HEK293T (cell line): ENCODE measurements at regions not wholly inside any gene's neighbourhood (a gene's known extent, or its start where the extent isn't known, plus 50 kb on each side); places are given as distances from the start of the nearest gene placed in this dataset.

Source experiments
- FOXA1 ChIP-seq: fragments of 450-650 bp; IDR thresholded peaks from 2 replicates; pipeline ENCODE4 v1.6.1; 2016; ENCODE audit warnings: mild to moderate bottlenecking
- SP1 ChIP-seq: fragments of 450-650 bp; IDR thresholded peaks from 2 replicates; pipeline ENCODE4 v1.6.1; 2017
- TARDBP ChIP-seq: fragments of 450-650 bp; IDR thresholded peaks from 2 replicates; pipeline ENCODE4 v1.6.1; 2016
- TF ChIP-seq, protein P1 (sequence below): fragments of 450-650 bp; IDR thresholded peaks from 2 replicates; pipeline ENCODE4 v1.6.1; 2016

DNA sequence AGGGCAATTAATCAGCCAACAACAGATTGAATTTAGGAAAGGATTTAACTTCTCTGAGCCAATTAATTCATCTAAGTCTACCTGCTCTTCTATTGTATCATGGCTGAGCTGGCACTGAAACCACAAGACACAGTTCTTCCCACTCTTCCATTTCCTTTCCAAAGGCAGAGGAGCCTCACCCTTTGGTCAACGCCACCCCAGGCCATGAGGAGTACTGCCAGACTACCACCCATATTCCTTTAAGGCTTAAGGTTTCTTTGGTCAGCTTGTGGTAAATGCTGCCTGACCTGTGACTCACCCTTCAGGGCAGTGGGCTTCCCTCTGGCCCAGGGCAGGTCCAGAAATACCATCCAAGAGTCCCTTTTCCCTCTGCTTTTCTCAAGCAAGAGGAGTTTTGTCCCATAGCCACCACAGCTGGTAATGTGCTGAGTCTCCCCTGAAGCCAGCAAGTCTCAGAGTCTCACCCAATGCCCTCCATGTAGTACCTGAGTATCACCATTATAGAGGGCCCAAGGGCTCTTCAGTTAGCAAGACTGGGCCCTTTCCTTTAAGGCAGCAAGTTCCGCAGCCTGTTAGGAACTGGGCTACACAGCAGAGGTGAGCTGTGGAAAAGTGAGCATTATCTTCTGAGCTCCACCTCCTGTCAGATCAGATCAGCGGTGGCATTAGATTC lies 900.5 kb upstream of the CRIM1 start:
- no peak for TF ChIP-seq FOXA1
- TF ChIP-seq, protein P1, sequence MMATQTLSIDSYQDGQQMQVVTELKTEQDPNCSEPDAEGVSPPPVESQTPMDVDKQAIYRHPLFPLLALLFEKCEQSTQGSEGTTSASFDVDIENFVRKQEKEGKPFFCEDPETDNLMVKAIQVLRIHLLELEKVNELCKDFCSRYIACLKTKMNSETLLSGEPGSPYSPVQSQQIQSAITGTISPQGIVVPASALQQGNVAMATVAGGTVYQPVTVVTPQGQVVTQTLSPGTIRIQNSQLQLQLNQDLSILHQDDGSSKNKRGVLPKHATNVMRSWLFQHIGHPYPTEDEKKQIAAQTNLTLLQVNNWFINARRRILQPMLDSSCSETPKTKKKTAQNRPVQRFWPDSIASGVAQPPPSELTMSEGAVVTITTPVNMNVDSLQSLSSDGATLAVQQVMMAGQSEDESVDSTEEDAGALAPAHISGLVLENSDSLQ = no peak
- no peak for TF ChIP-seq SP1
- no peak for TF ChIP-seq TARDBP
